22Rv1 (cell line): ENCODE measurements at regions not wholly inside any gene's neighbourhood (a gene's known extent, or its start where the extent isn't known, plus 50 kb on each side); places are given as distances from the start of the nearest gene placed in this dataset.

Experiments
- H3K27ac ChIP-seq: fragments of 450-650 bp; 2 replicates; pipeline ENCODE4 v1.5.1; 2017
- CTCF ChIP-seq: fragments of 450-650 bp; IDR thresholded peaks from 2 replicates; pipeline ENCODE4 v1.5.1; 2017; ENCODE audit warnings: mild to moderate bottlenecking
- ZFX ChIP-seq: fragments of 450-650 bp; IDR thresholded peaks from 2 replicates; pipeline ENCODE4 v1.6.1; 2017; ENCODE audit warnings: antibody characterized with exemption, borderline replicate concordance

GRCh38 chr12:118842866-118843265 is 138.5 kb upstream of the SRRM4 start:
- TF ChIP-seq ZFX, result no peak
- no peak for TF ChIP-seq CTCF
- H3K27ac ChIP-seq, result peak overlapping the region; percentile 84

- TF ChIP-seq ZFX, result no peak
- TF ChIP-seq CTCF, result no peak
- H3K27ac ChIP-seq, result peak overlapping the region; percentile 84
These were observed 134.9 kb upstream of the SRRM4 start for GRCh38 chr12:118846416-118846815.

- no peak for TF ChIP-seq ZFX
- peak; percentile 93 for TF ChIP-seq CTCF
- H3K27ac ChIP-seq, result no peak overlapping the region; the same call in none of the 2 replicates
These were observed 131.0 kb upstream of the SRRM4 start for GRCh38 chr12:118850244-118850825.

GRCh38 chr12:118851891-118852290 is 129.4 kb upstream of the SRRM4 start:
- TF ChIP-seq CTCF (no peak), ZFX (no peak)

GRCh38 chr12:118853634-118854033 is 127.7 kb upstream of the SRRM4 start:
- TF ChIP-seq CTCF (peak; percentile 86), ZFX (no peak)
- peak overlapping the region; percentile 72 for H3K27ac ChIP-seq

More at GRCh38 chr12:118851891-118852290, 129.4 kb upstream of the SRRM4 start:
- H3K27ac ChIP-seq, result peak overlapping the region; percentile 72

- H3K27ac ChIP-seq, result no peak overlapping the region
- TF ChIP-seq CTCF, result no peak
- TF ChIP-seq ZFX, result no peak
These were observed 125.5 kb upstream of the SRRM4 start for GRCh38 chr12:118855858-118856257.

- TF ChIP-seq CTCF (no peak), ZFX (no peak)
- no peak overlapping the region for H3K27ac ChIP-seq
These were observed 115.0 kb upstream of the SRRM4 start for GRCh38 chr12:118866346-118866745.
